ENCODE measurements at regions not wholly inside any gene's neighbourhood (a gene's known extent, or its start where the extent isn't known, plus 50 kb on each side); places are given as distances from the start of the nearest gene placed in this dataset.
A peak's percentile ranks its signal among the peaks of the same experiment; 100 is the strongest.

DNA sequence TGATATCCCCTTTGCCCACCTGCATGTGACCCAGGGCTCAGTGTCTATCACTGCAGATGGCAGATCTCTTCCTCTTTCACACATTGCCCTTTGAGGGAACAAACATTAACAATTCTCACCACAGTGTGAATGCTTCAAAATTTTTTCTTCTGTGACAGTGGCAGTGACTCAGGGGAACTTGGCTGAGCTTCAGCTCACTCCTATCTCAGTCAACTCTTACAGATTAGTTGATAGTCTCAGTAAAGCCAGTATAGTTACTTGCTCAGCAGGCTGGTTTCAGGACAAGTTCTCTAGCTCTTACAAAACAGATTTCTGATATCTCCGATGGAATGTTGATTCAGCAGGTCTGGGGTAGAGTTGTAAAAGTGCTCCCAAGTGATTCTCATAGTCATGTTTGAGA lies 166.9 kb downstream of the DLEU7 start:
- DNase-seq (ENCODE audit: low read depth, low spot score) = peak; percentile 68
- TF ChIP-seq, protein P1, sequence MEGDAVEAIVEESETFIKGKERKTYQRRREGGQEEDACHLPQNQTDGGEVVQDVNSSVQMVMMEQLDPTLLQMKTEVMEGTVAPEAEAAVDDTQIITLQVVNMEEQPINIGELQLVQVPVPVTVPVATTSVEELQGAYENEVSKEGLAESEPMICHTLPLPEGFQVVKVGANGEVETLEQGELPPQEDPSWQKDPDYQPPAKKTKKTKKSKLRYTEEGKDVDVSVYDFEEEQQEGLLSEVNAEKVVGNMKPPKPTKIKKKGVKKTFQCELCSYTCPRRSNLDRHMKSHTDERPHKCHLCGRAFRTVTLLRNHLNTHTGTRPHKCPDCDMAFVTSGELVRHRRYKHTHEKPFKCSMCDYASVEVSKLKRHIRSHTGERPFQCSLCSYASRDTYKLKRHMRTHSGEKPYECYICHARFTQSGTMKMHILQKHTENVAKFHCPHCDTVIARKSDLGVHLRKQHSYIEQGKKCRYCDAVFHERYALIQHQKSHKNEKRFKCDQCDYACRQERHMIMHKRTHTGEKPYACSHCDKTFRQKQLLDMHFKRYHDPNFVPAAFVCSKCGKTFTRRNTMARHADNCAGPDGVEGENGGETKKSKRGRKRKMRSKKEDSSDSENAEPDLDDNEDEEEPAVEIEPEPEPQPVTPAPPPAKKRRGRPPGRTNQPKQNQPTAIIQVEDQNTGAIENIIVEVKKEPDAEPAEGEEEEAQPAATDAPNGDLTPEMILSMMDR (IDR thresholded peaks at IDR 0.05; ENCODE audit: low read depth, low read length) = no peak
- in situ Hi-C loops (cut with HindIII; ENCODE audit: low sequenced_read_pairs) = no loop called here
- no peak overlapping the region for H3K4me3 ChIP-seq (ENCODE audit: low read depth, low read length)

- in situ Hi-C loops (cut with HindIII; ENCODE audit: low sequenced_read_pairs) = no loop called here
- DNase-seq (ENCODE audit: low read depth, low spot score) = no peak
- TF ChIP-seq, protein P1 (IDR thresholded peaks at IDR 0.05; ENCODE audit: low read depth, low read length) = no peak
- H3K4me3 ChIP-seq (ENCODE audit: low read depth, low read length) = no peak overlapping the region
These were observed 166.2 kb downstream of the DLEU7 start for GRCh38 chr13:50677258-50677657.

GRCh38 chr13:50677687-50678463 lies 165.6 kb downstream of the DLEU7 start:
- DNase-seq (ENCODE audit: low read depth, low spot score) = no peak

GRCh38 chr13:50678464-50679162 lies 164.9 kb downstream of the DLEU7 start:
- in situ Hi-C loops (cut with HindIII; ENCODE audit: low sequenced_read_pairs) = no loop called here
- TF ChIP-seq, protein P1 (IDR thresholded peaks at IDR 0.05; ENCODE audit: low read depth, low read length) = no peak
- DNase-seq (ENCODE audit: low read depth, low spot score) = peak; percentile 89
- H3K4me3 ChIP-seq (ENCODE audit: low read depth, low read length) = no peak overlapping the region

More at GRCh38 chr13:50677687-50678463, 165.6 kb downstream of the DLEU7 start:
- in situ Hi-C loops (cut with HindIII; ENCODE audit: low sequenced_read_pairs) = no loop called here
- H3K4me3 ChIP-seq (ENCODE audit: low read depth, low read length) = no peak overlapping the region
- TF ChIP-seq, protein P1 (IDR thresholded peaks at IDR 0.05; ENCODE audit: low read depth, low read length) = no peak

GRCh38 chr13:50679321-50679720 lies 164.2 kb downstream of the DLEU7 start:
- TF ChIP-seq, protein P1 (IDR thresholded peaks at IDR 0.05; ENCODE audit: low read depth, low read length) = no peak
- no peak overlapping the region for H3K4me3 ChIP-seq (ENCODE audit: low read depth, low read length)
- DNase-seq (ENCODE audit: low read depth, low spot score) = peak; percentile 49
- in situ Hi-C loops (cut with HindIII; ENCODE audit: low sequenced_read_pairs) = no loop called here

GRCh38 chr13:50682002-50682401 lies 161.5 kb downstream of the DLEU7 start:
- TF ChIP-seq, protein P1 (IDR thresholded peaks at IDR 0.05; ENCODE audit: low read depth, low read length) = no peak
- no peak overlapping the region for H3K4me3 ChIP-seq (ENCODE audit: low read depth, low read length)
- DNase-seq (ENCODE audit: low read depth, low spot score) = no peak
- in situ Hi-C loops (cut with HindIII; ENCODE audit: low sequenced_read_pairs) = no loop called here

All from astrocyte of the spinal cord (primary cell).